ENCODE measurements at regions not wholly inside any gene's neighbourhood (a gene's known extent, or its start where the extent isn't known, plus 50 kb on each side); places are given as distances from the start of the nearest gene placed in this dataset.

DNA sequence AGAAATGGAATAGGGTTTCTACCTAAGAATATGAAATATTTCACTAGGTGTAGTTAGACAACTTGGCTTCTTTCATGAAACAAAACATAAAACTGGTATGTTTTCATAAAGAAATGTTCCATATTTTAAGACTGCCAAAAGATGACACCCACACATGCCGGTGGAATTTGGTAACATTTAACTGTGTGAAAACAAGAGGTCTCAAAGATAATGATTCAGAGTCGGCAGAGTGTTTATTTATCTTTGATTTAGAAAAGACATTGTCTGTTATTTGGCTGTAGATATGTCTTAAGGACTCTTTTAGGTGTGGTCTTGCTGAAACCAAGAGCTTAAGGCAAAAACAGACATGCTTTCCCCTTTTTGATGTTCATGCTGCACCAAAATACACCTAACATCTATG, 63.5 kb upstream of the FN1 start:
- H3K4me3 ChIP-seq (replicated peaks; ENCODE audit: insufficient read depth, low read length): no peak overlapping the region
- TF ChIP-seq, protein P1, sequence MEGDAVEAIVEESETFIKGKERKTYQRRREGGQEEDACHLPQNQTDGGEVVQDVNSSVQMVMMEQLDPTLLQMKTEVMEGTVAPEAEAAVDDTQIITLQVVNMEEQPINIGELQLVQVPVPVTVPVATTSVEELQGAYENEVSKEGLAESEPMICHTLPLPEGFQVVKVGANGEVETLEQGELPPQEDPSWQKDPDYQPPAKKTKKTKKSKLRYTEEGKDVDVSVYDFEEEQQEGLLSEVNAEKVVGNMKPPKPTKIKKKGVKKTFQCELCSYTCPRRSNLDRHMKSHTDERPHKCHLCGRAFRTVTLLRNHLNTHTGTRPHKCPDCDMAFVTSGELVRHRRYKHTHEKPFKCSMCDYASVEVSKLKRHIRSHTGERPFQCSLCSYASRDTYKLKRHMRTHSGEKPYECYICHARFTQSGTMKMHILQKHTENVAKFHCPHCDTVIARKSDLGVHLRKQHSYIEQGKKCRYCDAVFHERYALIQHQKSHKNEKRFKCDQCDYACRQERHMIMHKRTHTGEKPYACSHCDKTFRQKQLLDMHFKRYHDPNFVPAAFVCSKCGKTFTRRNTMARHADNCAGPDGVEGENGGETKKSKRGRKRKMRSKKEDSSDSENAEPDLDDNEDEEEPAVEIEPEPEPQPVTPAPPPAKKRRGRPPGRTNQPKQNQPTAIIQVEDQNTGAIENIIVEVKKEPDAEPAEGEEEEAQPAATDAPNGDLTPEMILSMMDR (IDR thresholded peaks at IDR 0.05; ENCODE audit: insufficient read depth, low read length): no peak
- no peak for TF ChIP-seq POLR2AphosphoS5 (IDR thresholded peaks at IDR 0.05; ENCODE audit: low read depth)
- TF ChIP-seq GABPA (IDR thresholded peaks at IDR 0.05; ENCODE audit: low read depth): no peak
- TF ChIP-seq, protein P2, sequence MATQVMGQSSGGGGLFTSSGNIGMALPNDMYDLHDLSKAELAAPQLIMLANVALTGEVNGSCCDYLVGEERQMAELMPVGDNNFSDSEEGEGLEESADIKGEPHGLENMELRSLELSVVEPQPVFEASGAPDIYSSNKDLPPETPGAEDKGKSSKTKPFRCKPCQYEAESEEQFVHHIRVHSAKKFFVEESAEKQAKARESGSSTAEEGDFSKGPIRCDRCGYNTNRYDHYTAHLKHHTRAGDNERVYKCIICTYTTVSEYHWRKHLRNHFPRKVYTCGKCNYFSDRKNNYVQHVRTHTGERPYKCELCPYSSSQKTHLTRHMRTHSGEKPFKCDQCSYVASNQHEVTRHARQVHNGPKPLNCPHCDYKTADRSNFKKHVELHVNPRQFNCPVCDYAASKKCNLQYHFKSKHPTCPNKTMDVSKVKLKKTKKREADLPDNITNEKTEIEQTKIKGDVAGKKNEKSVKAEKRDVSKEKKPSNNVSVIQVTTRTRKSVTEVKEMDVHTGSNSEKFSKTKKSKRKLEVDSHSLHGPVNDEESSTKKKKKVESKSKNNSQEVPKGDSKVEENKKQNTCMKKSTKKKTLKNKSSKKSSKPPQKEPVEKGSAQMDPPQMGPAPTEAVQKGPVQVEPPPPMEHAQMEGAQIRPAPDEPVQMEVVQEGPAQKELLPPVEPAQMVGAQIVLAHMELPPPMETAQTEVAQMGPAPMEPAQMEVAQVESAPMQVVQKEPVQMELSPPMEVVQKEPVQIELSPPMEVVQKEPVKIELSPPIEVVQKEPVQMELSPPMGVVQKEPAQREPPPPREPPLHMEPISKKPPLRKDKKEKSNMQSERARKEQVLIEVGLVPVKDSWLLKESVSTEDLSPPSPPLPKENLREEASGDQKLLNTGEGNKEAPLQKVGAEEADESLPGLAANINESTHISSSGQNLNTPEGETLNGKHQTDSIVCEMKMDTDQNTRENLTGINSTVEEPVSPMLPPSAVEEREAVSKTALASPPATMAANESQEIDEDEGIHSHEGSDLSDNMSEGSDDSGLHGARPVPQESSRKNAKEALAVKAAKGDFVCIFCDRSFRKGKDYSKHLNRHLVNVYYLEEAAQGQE (IDR thresholded peaks at IDR 0.05; ENCODE audit: insufficient replicate concordance, low read depth): no peak
- TF ChIP-seq SPI1 (IDR thresholded peaks at IDR 0.05; ENCODE audit: borderline replicate concordance, low read depth): no peak
- no peaks in the 10 kb centered on the region for H3K27me3 ChIP-seq (ENCODE audit: insufficient read depth, poor library complexity, severe bottlenecking)
- H3K27ac ChIP-seq (replicated peaks): no peak overlapping the region
- no peak for DNase-seq (ENCODE audit: low read depth in 1 of 2, low spot score in 1 of 2)

DNA sequence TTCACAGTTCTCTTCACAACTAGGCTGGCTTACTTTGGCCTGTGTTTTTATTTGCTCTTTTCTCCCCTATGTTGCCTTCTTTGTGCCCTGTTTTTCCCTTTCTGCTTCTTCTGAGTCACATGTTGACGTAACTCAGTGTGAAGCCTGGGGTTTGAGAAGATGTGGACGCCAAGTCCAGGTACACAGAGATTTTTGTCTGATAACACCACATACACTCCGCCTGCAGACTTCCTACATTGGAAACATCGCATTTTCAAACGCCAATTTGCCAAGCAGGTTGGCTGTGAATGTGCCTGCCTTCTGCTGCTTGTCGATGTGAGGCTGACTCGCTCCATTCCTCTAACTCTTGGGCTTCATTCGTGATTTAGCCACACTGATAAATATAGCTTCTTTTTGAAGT, 62.6 kb upstream of the FN1 start:
- DNase-seq (ENCODE audit: low read depth in 1 of 2, low spot score in 1 of 2): no peak
- Histone ChIP-seq H3K27ac (replicated peaks) (no peak overlapping the region), H3K27me3 (ENCODE audit: insufficient read depth, poor library complexity, severe bottlenecking) (no peaks in the 10 kb centered on the region), H3K4me3 (replicated peaks; ENCODE audit: insufficient read depth, low read length) (no peak overlapping the region)
- TF ChIP-seq SPI1 (IDR thresholded peaks at IDR 0.05; ENCODE audit: borderline replicate concordance, low read depth): no peak
- TF ChIP-seq, protein P2 (IDR thresholded peaks at IDR 0.05; ENCODE audit: insufficient replicate concordance, low read depth): no peak
- no peak for TF ChIP-seq GABPA (IDR thresholded peaks at IDR 0.05; ENCODE audit: low read depth)
- no peak for TF ChIP-seq POLR2AphosphoS5 (IDR thresholded peaks at IDR 0.05; ENCODE audit: low read depth)
- TF ChIP-seq, protein P1 (IDR thresholded peaks at IDR 0.05; ENCODE audit: insufficient read depth, low read length): no peak

DNA sequence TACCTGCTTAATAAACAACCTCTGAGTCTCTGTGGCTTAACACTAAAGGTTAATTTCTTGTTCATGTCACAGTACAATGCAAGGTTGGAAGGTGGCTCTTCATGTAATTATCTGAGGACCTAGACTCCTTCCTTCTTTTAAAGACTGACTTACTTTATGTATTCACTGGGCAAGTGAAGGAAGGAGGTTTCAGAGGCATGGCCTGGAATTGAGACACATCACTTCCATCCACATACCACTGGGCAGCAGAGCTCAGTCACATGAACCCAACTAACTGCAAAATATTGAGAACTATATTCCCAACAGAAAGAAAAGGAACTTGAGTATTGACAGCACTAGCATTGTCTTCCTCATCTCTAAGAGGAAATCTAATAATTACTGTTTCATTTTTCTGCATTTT, 57.5 kb upstream of the FN1 start:
- Histone ChIP-seq H3K4me3 (replicated peaks; ENCODE audit: insufficient read depth, low read length) (no peak overlapping the region), H3K27ac (replicated peaks) (no peak overlapping the region), H3K27me3 (ENCODE audit: insufficient read depth, poor library complexity, severe bottlenecking) (no peaks in the 10 kb centered on the region)
- peak in 1 of 2 experiments; percentile 36 for DNase-seq (ENCODE audit: low read depth in 1 of 2, low spot score in 1 of 2)
- TF ChIP-seq GABPA (IDR thresholded peaks at IDR 0.05; ENCODE audit: low read depth): no peak
- TF ChIP-seq, protein P2 (IDR thresholded peaks at IDR 0.05; ENCODE audit: insufficient replicate concordance, low read depth): no peak
- TF ChIP-seq POLR2AphosphoS5 (IDR thresholded peaks at IDR 0.05; ENCODE audit: low read depth): no peak
- TF ChIP-seq, protein P1 (IDR thresholded peaks at IDR 0.05; ENCODE audit: insufficient read depth, low read length): no peak
- TF ChIP-seq SPI1 (IDR thresholded peaks at IDR 0.05; ENCODE audit: borderline replicate concordance, low read depth): no peak

Measured in HL-60 (cell line).